LNCaP clone FGC (cell line): ENCODE measurements at regions not wholly inside any gene's neighbourhood (a gene's known extent, or its start where the extent isn't known, plus 50 kb on each side); places are given as distances from the start of the nearest gene placed in this dataset.

Experiments
- DNase-seq: peaks from one replicate; pipeline ENCODE4 v3.0.0-alpha.2; 2011; ENCODE audit warnings: low read depth
- H3K4me3 ChIP-seq: 2 replicates; pipeline ENCODE4 v1.5.1; 2011; ENCODE audit warnings: mild to moderate bottlenecking, low read depth, low read length, control low read depth
- TF ChIP-seq, protein P1 (sequence below): IDR thresholded peaks from 2 replicates; pipeline ENCODE4 v1.5.1; 2012; ENCODE audit warnings: mild to moderate bottlenecking; ENCODE audit not compliant: control insufficient read depth, insufficient read depth; ENCODE audit errors: extremely low read depth

DNA sequence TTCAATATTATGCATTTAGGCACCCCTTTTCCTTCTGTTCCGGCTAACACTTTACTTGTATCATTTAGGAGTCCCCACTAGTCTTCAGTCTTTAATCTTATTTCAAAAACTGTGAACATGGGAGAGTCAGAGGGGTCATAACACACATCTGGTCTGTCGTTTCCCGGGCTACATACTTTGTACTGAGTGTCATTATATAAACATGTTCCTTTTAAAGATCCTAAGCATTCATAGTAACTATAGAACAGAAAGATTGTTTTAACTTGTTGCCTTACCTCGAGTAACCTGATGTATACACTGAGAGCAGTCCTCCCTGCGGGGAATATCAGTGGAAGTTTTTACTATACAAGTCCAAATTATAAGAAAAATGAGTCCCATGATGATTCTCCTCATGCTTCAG is 78.2 kb upstream of the VEPH1 start:
- DNase-seq: no peak

DNA sequence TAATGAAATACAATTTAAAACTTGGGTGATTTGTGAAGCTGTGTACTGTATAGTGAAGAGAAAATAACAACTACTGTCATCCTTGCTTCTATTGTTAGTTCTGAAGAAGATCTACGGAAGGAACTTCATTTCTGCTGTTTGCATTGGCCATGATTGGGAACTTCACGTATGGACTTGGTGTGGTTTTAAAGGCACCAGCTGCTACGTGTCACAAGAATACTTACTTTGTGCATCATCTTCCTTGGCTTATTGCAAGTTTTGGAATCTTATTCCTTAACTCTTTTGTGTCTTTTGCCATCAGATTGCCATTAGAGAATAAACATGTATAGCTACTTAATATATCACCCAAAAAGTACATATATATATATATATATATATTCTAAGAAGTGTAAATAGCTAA is 75.0 kb upstream of the VEPH1 start:
- TF ChIP-seq, protein P1, sequence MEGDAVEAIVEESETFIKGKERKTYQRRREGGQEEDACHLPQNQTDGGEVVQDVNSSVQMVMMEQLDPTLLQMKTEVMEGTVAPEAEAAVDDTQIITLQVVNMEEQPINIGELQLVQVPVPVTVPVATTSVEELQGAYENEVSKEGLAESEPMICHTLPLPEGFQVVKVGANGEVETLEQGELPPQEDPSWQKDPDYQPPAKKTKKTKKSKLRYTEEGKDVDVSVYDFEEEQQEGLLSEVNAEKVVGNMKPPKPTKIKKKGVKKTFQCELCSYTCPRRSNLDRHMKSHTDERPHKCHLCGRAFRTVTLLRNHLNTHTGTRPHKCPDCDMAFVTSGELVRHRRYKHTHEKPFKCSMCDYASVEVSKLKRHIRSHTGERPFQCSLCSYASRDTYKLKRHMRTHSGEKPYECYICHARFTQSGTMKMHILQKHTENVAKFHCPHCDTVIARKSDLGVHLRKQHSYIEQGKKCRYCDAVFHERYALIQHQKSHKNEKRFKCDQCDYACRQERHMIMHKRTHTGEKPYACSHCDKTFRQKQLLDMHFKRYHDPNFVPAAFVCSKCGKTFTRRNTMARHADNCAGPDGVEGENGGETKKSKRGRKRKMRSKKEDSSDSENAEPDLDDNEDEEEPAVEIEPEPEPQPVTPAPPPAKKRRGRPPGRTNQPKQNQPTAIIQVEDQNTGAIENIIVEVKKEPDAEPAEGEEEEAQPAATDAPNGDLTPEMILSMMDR: no peak
- no peak overlapping the region for H3K4me3 ChIP-seq
- no peak for DNase-seq

More for the DNA sequence above, 78.2 kb upstream of the VEPH1 start:
- H3K4me3 ChIP-seq: no peak overlapping the region
- TF ChIP-seq, protein P1: no peak

DNA sequence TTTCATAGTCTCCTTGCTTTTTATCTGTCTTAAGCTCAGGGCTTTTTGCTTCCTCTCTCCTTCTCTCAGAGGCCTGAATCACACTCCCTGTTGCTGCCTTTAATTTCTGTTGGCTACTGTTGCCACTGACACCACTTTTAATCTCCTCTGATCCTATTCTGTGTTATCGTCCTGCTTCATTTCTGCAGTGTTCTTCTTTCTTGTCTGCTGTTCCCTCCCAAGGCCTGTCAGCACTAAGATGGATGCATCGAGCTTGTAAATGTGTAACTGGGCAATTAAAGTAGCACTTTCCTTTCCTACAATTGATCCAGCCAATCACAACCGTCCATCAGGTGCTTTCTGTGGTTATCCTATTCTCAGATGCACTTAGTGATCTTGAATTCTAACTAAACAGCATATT is 71.3 kb upstream of the VEPH1 start:
- TF ChIP-seq, protein P1: no peak
- H3K4me3 ChIP-seq: no peak overlapping the region
- no peak for DNase-seq

DNA sequence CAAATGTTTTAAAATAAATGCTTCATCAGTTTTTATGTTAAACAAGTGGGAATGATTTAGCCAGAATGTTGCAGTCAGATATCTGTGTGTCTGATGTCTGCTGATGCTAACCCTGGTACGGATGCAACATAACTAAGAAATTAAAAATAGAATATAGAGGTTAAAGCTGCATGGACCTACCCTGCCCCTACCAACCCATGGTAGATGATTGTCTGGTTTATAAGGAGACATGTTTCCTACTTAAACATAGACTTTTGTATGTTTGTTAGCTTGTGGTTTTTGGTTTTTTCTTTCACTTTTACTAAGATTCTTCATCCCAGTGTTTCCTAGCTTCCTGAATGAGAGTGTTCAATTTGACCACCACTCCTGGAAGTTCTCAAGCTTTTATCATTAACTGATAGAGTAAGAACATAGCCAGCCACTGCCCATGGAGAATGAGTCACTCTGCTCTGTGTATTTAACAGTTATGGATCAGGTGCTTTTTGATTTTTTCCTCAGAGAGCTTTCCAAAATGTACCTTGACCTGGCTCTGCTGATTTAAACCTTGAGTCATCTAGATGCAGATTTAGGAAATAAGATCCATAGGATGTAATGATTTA is 70.7 kb upstream of the VEPH1 start:
- H3K4me3 ChIP-seq: no peak overlapping the region
- no peak for DNase-seq
- TF ChIP-seq, protein P1: no peak

DNA sequence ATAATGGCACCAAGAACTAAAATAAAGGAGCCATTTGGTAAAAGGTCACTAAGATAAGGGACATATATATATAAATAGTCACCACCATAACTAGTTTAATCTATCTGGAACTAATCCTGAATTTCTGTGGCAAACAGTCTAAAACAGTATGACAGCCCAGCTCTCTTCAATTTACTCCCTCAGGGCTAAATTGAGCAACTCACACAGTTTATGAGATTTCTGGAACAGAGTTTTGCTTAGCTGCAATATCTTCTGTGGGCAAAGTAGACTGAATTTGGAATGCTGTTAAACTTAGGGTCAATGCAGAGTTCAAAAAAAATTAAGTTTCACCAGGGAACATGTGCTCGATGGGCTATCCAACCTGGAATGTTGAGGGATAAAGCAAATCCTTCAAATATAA is 70.1 kb upstream of the VEPH1 start:
- TF ChIP-seq, protein P1: no peak
- no peak for DNase-seq
- no peak overlapping the region for H3K4me3 ChIP-seq

DNA sequence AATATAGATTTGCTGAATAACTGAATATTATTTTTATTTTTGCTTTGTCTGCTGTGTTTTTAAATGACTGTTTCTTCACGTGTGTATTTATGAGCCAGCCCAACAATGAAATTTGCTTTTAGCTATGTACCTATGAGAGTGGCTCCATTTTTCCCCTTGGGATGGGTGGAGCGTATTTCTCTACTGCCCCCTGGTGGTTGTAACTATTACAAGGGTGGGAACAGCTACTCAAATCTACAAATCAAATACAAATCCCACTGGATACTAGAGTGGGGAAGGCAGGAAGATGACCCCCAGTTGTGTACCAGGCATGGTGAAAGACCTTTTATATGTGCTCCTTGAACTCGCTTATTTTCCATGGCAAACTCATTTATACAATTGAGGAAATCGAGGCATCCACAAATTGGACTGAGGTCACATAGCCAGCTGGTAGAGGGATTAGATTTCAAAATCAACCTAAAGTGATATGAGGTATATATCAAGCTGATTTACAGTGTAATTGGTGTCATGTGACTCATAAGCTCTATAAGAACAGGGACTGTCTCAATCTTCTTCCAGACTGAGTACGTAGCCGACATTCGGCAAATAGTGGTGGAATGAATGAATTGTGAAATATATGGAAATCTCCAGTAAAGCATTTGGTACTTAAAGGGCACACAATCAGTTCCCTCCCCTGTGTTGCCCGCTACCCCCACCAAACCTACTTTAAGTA is 69.5 kb upstream of the VEPH1 start:
- H3K4me3 ChIP-seq: no peak overlapping the region
- peak; percentile 28 for DNase-seq
- TF ChIP-seq, protein P1: peak; percentile 74

DNA sequence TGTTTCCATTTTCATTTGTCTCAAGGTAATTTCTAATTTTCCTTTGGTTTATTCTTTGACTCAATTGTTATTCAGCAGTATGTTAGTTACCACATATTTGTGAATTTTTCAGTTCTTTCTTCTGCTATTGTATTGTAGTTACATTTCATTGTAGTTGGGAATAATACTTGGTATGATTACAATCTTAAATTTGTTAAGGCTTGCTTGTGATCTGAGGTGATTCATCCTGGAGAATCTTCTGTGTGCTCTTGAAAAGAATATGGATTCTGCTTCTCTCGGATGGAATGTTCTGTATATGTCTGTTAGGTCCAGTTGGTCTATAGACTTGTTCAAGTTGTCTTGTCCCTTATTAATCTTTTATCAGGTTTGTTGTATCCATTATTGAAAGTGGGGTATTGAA is 63.4 kb upstream of the VEPH1 start:
- no peak for DNase-seq
- TF ChIP-seq, protein P1: no peak
- no peak overlapping the region for H3K4me3 ChIP-seq
